HG03565 (cell line): ENCODE measurements at regions not wholly inside any gene's neighbourhood (a gene's known extent, or its start where the extent isn't known, plus 50 kb on each side); places are given as distances from the start of the nearest gene placed in this dataset.

ENCODE experiments used
- ATAC-seq: cut with Tn5 transposase; IDR thresholded peaks from one replicate; pipeline ENCODE4 v1.9.1; 2021; ENCODE audit warnings: mild to moderate bottlenecking, moderate library complexity; ENCODE audit not compliant: unreplicated experiment

DNA sequence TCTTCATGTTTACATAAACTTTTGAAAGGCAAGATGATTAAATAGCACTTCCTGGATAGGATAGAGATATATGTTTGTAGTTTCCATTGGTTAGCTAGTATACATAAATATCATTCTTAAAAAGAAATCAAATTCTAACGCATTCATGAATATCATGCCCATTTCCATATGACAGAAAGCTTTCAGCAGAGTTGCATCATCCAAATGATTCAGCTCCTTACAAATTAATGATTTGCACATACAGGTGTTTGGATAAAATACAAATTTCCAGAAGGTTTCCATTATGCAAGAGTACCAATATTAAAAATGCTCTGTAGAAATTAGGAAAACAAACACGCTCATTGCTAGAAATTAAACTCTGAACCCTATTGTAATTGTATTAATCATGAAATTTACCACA lies 264.4 kb downstream of the FOXG1 start:
- ATAC-seq, result no peak

GRCh38 chr14:29035134-29035533 lies 268.5 kb downstream of the FOXG1 start:
- no peak for ATAC-seq

- no peak for ATAC-seq
Measured at GRCh38 chr14:29037411-29037810, 270.8 kb downstream of the FOXG1 start.

- ATAC-seq, result no peak
Measured at GRCh38 chr14:29039171-29039570, 272.6 kb downstream of the FOXG1 start.

DNA sequence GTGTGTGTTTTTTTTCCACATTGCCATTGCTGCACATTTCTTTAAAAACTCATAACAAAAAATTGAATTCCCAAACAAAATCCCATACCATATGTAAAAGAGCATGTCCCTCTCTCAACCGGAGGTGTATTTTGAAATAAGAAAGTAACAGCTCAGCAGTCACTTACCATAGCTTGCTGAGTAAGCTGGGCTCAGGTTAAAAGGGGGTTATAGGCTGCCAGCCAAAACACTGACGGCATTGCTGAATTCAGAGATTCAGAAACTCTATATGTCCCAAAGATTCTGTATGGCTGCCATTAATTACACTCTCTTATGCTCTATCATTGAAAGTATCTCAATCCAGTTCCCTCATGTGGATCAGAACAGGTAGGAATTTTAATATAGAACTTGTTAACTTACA lies 276.0 kb downstream of the FOXG1 start:
- no peak for ATAC-seq

- no peak for ATAC-seq
Measured at GRCh38 chr14:29043737-29044136, 277.1 kb downstream of the FOXG1 start.

DNA sequence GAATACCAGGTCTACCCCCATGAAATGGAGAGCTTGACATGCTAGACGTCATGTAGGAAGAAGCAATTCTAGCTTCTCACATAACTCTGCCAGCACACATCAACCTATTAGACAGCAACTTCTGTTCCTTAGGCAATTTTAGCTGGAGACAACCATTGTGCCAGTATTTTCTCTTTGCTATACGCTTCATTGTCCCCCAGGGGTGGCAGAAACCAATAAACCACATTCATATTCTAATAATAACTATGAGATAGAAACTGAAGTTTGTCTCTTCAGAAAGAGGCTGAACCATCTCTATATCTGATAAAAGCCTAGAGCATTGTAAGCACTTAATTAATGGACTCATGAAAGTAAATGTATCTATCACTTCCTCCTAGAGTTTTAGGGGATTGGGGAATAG lies 278.6 kb downstream of the FOXG1 start:
- no peak for ATAC-seq

DNA sequence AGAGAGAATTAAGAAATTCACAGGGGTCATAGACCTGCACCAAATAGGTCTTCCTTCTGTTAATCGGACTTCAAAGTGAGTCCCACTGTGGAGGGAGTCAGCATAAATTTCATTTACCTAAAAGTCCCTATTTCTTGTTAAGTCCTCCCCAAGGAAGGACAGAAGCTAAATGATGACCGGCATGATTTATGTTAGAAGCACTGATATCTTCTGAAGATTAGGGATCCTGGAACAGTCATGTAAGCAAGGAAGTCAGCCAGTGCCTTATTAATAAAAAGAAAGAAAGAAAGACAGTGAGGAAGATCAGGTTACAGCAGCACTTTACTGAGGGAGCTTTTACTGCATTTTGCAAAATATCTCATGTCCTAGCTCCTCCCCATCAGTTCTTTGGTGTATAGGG lies 287.5 kb downstream of the FOXG1 start:
- no peak for ATAC-seq

DNA sequence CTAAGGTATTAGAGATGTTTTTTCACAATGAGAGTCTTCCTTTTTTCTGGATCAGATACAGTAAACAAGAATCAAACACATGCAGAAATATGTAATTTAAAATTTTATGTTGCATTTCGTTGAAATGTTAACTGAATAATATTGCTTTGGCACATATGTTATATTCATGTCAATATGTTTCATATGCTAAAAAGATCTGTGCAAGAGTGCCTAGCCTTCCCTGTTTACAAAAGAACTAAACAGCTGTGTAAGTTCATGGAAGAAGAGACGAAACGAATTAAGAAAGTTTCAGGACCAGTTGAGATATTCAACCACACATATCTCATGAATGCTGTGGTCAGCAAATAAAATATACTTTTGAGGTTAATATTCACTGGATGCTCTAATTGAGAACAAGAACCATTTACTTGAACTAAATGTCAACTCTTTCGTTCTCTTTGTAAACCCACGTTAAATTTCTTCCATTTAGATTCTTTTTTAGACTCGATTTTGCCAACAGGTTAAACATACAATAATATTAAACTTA lies 289.5 kb downstream of the FOXG1 start:
- ATAC-seq, result no peak

- ATAC-seq, result no peak
Measured at GRCh38 chr14:29061702-29062101, 295.1 kb downstream of the FOXG1 start.

DNA sequence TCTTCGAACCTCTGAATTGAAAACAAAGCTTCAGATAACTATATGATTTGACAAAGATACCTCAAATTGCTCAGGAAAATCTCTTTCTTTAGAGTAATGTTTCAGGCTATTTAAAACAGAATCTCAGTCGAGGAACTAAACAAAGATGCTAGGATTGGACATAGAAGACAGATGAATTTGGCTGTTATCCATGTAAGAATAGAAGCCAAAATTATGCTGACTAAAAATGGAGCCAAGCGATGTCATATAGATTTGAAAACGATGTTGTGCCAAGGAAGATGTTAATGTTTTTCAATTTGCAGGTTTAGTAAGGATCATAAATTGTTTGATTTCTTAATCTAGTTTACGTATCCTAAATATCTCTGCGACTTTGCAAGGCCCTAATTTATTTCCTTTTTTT lies 295.9 kb downstream of the FOXG1 start:
- no peak for ATAC-seq

DNA sequence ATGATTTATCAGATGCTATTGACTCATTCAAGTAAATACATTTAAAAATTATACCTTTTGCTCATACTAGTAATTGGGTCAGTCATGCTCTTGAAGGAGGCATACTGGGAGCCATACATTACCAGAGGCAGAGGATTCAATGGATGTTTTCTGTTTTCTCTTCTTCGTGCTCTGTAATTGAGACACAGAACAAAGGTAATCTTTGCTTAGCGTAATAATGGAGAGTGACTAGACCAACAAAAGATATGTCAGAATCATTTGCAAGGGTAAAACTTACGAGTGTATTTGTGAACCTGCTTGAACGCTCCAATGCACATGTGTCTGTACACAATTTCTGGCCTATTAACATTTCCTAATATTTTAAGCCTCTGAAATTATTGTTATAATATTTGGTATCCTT lies 296.4 kb downstream of the FOXG1 start:
- ATAC-seq, result no peak

DNA sequence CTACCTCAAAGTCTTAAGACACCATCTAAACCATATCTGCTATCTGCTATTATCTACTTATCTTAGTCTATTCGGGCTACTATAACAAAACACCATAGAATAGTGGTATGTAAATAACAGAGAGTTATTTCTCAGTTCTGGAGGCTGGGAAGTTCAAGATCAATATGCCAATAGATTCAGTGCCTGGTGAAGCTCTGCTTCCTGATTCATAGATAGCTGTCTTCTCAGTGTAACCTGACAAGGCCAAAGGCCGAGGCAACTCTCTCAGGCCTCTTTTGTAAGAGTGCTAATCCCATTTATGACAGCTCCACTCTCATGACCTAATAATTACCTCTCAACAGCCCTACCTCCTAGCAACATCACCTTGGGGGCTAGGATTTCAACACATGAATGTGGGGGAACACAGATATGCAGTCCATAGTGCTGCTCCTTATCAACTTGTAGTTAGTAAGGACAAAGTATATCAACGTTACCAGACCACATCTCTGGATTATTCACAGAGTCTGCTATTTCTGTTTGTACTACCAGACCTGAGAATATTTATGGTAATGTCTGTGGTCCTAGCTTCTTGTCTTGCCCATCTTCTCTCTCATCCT lies 297.8 kb downstream of the FOXG1 start:
- ATAC-seq, result no peak

- ATAC-seq, result no peak
Measured at GRCh38 chr14:29069228-29069627, 302.6 kb downstream of the FOXG1 start.

DNA sequence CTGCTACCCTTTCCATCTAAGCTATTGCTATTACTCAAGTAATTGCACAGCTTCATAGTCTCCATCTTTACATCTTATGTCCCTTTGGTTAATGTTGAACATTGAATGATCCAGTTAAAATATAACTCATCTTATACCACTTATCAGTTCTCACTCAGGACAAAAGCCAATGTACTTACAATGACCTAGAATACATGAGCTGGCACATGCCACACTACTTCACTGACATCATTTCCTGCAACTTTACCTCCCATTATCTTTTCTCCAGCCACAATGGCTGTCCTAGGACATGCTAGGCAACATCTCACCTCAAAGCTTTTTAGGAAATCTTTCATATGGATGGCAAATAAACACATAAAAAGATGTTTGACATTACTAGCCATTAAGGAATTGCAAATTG lies 309.2 kb downstream of the FOXG1 start:
- no peak for ATAC-seq

- ATAC-seq, result no peak
Measured at GRCh38 chr14:29077916-29078315, 311.3 kb downstream of the FOXG1 start.

DNA sequence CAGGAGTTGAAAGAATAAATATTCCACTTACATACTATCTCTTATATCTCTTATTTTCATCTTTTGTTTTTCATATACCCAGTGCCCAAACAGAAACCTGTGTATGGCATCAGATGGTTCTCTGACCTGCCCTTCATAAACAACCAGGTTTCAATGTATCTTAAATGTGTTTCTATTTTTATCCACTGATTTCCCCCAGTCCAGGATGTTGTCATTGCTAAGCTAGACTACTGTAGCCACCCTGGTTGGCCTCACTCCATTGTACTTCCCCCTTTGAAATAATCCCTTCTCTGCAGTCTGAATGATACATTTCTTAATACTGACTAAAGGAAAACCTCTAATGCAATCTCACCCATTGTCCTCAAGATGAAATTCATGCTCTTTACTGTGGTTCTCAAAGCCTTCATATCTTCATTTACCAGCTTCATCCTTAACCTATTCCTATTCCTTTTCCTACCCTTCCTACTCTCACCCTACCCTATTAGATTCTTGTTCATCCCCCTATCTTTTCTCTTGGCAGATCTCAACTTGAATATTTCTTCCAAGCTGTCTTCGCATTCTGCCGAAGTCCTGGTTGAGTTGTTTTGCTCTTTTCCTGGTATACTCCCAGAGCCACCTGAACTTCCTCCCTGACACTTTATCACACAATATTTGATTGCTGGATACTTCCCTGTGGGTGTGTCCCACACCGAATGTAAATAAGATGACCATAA lies 312.4 kb downstream of the FOXG1 start:
- ATAC-seq, result no peak

DNA sequence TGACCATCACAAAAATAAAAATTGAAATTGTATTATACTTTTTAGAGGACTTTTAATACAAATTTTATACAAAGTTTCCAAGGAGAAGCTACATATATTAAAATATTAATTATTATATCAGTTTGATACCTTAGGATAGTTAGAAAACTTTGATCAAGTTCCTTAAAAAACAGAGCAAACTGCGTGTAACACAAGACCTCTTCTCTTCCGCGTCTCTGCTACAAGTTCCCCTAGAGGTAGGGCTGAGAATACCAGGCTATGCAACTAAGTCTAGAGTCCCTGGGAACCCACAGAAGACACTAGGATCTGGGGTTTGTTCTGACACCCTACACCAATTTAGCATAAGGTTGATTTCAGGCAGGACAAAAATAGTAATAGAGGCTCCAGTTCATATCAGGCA lies 319.0 kb downstream of the FOXG1 start:
- no peak for ATAC-seq

DNA sequence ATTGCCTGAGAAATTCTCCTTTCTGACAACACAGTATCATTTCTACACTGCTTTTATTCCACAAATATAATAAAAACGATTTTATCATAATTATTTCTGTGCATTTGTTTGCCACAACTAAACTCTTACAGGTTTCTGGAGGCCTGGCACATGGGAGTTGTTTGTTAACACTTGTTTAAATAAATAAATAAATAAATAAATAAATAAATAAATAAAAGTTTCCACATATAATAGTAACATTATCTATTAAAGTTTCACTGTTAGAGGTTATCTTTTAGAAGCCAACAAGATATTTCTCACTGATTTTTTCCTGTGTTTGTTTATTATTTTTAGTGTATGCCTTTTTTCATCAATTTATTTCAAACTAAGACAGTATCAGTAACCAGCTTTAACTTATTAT lies 323.3 kb downstream of the FOXG1 start:
- ATAC-seq, result no peak

DNA sequence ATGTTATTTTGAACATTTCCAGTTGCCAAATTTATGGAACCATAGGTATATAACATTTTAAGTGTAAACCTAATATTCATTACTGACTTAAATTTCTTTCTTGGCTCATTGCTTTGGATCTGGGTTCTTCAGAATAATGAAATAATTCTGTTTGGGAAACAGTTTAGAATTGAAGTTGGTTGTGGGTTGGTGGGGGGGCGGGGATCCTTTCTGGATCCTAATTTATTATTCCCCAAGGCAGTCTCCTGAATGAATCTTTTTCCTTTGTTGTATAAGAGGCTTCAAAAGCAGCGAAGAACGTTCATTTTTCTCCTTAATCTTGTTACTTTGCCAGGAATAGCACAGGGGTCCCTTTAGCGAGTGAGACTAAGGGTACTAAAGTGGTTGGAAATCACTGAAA lies 325.5 kb downstream of the FOXG1 start:
- ATAC-seq, result no peak

DNA sequence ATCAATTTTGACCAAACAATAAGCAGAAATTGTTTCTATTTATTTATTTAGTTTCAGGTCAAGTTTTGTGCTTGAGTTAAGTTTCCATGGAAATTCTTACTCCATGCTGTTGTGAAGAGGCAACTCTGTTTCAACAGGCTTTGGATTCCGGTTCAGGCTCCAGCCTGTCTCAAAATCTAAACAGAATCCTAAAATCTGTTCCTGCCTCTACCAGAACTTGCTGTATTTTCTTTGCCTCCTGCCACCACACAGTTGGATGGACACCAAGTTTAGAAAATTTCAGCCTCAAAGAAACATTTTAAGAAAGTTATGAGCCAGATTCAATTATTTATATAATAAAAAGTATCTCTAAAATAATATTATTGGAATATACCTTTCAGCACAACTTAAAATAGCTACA lies 330.9 kb downstream of the FOXG1 start:
- no peak for ATAC-seq

- ATAC-seq, result no peak
Measured at GRCh38 chr14:29098656-29099055, 332.1 kb downstream of the FOXG1 start.

- no peak for ATAC-seq
Measured at GRCh38 chr14:29102266-29102665, 335.7 kb downstream of the FOXG1 start.
